HL-60 (cell line): ENCODE measurements at regions not wholly inside any gene's neighbourhood (a gene's known extent, or its start where the extent isn't known, plus 50 kb on each side); places are given as distances from the start of the nearest gene placed in this dataset.

Experiments used
- CTCF ChIP-seq: IDR thresholded peaks from one replicate; pipeline ENCODE4 v1.5.1; 2011; ENCODE audit warnings: low read length, control low read depth, inconsistent platforms; ENCODE audit not compliant: insufficient read depth
- GABPA ChIP-seq: IDR thresholded peaks from 2 replicates; pipeline ENCODE4 v1.6.1; 2012; ENCODE audit warnings: low read depth

DNA sequence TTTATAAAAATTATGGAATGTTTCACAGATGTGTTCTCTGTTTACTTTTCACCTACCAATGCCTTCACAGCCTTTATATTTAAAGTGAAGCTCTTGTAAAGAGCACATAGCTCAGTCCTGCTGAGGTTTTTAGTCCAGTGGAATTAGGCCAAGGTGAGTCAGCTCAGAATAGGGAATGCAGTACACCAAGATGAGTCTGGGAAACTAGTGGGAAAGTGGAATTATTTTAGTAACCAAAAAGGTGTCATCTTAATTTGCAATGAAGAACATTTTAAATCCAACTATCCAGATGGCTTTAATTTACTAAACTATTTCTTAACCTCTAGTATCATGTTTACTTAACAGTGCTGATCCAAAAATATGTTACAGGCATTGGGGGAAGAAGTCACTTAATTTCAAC lies 236.3 kb upstream of the CTBP2 start:
- TF ChIP-seq GABPA (no peak), CTCF (no peak)
